Mesendoderm (in vitro differentiated cells): ENCODE measurements at regions not wholly inside any gene's neighbourhood (a gene's known extent, or its start where the extent isn't known, plus 50 kb on each side); places are given as distances from the start of the nearest gene placed in this dataset.

Experiments used
- DNase-seq: peaks from one replicate; pipeline ENCODE4 v3.0.0; 2013
- H2AK5ac ChIP-seq: 2 replicates; pipeline ENCODE4 v1.6.1; 2013; ENCODE audit warnings: low read length, inconsistent platforms
- H2BK120ac ChIP-seq: 2 replicates; pipeline ENCODE4 v1.6.1; 2013; ENCODE audit warnings: low read depth, mild to moderate bottlenecking, low read length, moderate library complexity, mixed read lengths
- H2BK15ac ChIP-seq: replicated peaks from 2 replicates; pipeline ENCODE4 v1.6.1; 2013; ENCODE audit warnings: low read depth, mild to moderate bottlenecking, moderate library complexity
- H2BK5ac ChIP-seq: 2 replicates; pipeline ENCODE4 v1.6.1; 2013; ENCODE audit warnings: low read length, inconsistent platforms
- H3K18ac ChIP-seq: 2 replicates; pipeline ENCODE4 v1.6.1; 2013; ENCODE audit warnings: mild to moderate bottlenecking, low read length, mixed read lengths
- H3K23ac ChIP-seq: one replicate; pipeline ENCODE4 v1.6.1; 2013; ENCODE audit warnings: low read length
- H3K27ac ChIP-seq: 2 replicates; pipeline ENCODE4 v1.5.1; 2013; ENCODE audit warnings: low read depth, mild to moderate bottlenecking, inconsistent platforms, low read length, moderate library complexity
- H3K27me3 ChIP-seq: 2 replicates; pipeline ENCODE4 v1.6.1; 2013; ENCODE audit warnings: low read length, control low read depth, mild to moderate bottlenecking, inconsistent platforms; ENCODE audit not compliant: insufficient read depth, poor library complexity
- H3K36me3 ChIP-seq: 2 replicates; pipeline ENCODE4 v1.6.1; 2013; ENCODE audit warnings: low read length, inconsistent platforms; ENCODE audit not compliant: control insufficient read depth, insufficient read depth
- H3K4ac ChIP-seq: one replicate; pipeline ENCODE4 v1.6.1; 2013; ENCODE audit warnings: low read depth, mild to moderate bottlenecking, low read length, moderate library complexity
- H3K4me1 ChIP-seq: 2 replicates; pipeline ENCODE4 v1.6.1; 2013; ENCODE audit warnings: low read depth, low read length, inconsistent platforms; ENCODE audit not compliant: control insufficient read depth
- H3K4me2 ChIP-seq: 2 replicates; pipeline ENCODE4 v1.6.1; 2013; ENCODE audit warnings: low read length
- H3K4me3 ChIP-seq: 2 replicates; pipeline ENCODE4 v1.5.1; 2013; ENCODE audit warnings: mild to moderate bottlenecking, low read length
- H3K56ac ChIP-seq: one replicate; pipeline ENCODE4 v1.6.1; 2013; ENCODE audit warnings: low read length
- H3K79me1 ChIP-seq: 2 replicates; pipeline ENCODE4 v1.6.1; 2013; ENCODE audit warnings: low read length, inconsistent platforms
- H3K79me2 ChIP-seq: 2 replicates; pipeline ENCODE4 v1.6.1; 2013; ENCODE audit warnings: mild to moderate bottlenecking, low read length; ENCODE audit not compliant: control insufficient read depth, insufficient read depth
- H3K9ac ChIP-seq: 2 replicates; pipeline ENCODE4 v1.6.1; 2013; ENCODE audit warnings: low read length, inconsistent platforms
- H4K5ac ChIP-seq: one replicate; pipeline ENCODE4 v1.6.1; 2013; ENCODE audit warnings: low read length
- H4K8ac ChIP-seq: one replicate; pipeline ENCODE4 v1.6.1; 2013; ENCODE audit warnings: low read depth, mild to moderate bottlenecking, control low read depth, low read length, moderate library complexity
- WGBS: extraction: QIAGEN DNeasy Blood & Tissue Kit; methylation state at CpG from one replicate; pipeline ENCODE4 v1.1.7; 2013; ENCODE audit warnings: low lambda C conversion rate, missing lambda C conversion rate; ENCODE audit not compliant: insufficient coverage; ENCODE audit errors: extremely low coverage; 5-methylcytosine and 5-hydroxymethylcytosine counted together

DNA sequence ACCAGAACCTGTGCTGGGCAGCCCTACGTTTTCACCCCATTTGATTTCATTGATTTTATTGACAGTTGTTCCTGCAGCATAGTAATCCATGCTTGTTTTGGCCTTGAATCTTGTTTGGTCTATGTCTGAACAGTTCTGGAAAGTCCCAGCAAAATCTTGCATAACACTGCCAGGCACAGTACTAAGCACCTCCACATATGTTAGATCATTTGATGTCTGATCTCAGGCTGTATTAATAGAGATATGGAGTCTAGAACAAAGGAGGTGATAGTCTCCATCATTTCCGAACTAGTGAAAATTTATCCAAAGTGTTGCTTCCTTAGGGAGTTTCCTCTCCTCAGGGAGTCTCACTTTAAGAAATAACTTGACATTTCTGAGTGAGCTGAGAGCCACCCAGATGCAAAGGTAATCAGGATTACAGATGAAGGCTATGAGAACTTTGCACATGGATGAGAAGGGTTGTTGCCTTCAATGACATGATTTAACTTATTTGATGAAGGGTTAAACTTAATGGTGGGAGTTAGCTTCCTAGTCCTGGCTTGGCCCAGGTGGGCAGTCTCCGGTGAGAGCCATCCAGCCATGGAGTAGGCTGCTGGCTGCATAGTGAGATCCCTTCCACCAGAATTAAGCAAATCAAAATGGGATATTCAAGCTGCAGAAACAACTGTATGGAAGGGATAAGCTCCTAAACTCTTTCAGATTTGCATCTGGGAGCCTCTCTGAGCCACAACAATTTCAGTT, 173.8 kb upstream of the MVB12B start:
- Histone ChIP-seq H3K79me2 (no peaks in the 10 kb centered on the region), H3K27me3 (no peaks in the 10 kb centered on the region), H2AK5ac (no peak overlapping the region), H3K79me1 (no peaks in the 10 kb centered on the region), H3K36me3 (no peaks in the 10 kb centered on the region), H2BK5ac (no peak overlapping the region), H4K8ac (no peak overlapping the region), H3K9ac (no peak overlapping the region), H4K5ac (no peak overlapping the region), H3K18ac (no peak overlapping the region), H3K4me2 (no peak overlapping the region), H3K27ac (no peak overlapping the region), H3K4ac (no peak overlapping the region), H2BK15ac (no peak overlapping the region), H3K56ac (no peak overlapping the region), H3K4me1 (no peaks in the 10 kb centered on the region), H3K23ac (no peak overlapping the region), H3K4me3 (no peak overlapping the region), H2BK120ac (no peak overlapping the region)
- no CpG with 5 or more reads among the region's 3 CpGs for WGBS
- no peak for DNase-seq

DNA sequence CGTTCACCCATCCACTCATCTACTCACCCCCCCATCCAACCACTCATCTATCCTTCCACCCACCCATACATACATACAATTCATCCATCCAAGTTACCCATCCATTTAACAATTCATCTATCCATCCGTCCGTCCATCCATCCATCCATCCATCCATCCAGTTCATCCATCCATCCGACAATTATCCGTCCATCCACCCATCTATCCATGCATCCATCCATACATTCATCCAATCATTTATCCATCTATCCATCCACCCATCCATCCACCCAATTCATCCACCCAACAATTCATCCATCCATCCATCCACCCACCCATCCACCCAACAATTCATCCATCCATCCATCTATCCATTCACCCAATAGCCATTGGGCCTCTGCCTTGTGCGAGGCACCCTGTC, 173.2 kb upstream of the MVB12B start:
- H3K4me1 ChIP-seq: no peaks in the 10 kb centered on the region
- no peak overlapping the region for H3K23ac ChIP-seq
- H3K4me2 ChIP-seq: no peak overlapping the region

DNA sequence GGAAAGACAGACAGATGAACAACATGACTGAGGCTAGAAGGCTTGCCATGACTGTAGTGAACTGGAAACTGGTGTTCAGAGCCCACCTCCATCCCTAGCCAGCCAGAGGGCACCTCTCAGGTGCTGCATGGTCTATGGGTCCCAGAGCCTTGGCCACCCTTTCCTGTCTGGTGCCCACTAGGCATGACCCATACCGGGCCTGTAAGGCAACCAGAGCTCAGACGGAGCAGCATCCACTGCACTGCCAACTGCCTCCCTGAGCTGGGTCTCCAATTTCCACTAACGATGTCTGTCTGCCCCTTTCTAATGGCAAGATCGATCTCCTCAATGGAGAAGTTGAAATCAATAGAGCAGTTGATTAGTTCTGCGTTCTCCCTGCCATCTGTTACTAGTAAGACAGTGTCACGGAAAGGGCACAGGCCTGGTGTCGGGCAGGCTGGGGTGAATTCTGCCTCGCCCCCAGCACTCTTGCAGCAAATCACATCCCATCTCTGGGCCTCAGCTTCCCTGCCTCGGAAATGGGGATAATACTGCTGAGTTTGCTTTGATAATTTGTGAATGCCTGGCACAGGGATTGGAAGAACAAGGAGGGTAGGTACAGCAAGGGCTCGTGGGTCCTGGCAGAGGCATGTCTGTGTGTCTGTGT, 172.3 kb upstream of the MVB12B start:
- H2BK5ac ChIP-seq: no peak overlapping the region
- H4K5ac ChIP-seq: no peak overlapping the region
- no peak for DNase-seq
- no peak overlapping the region for H2BK120ac ChIP-seq
- no peaks in the 10 kb centered on the region for H3K79me2 ChIP-seq
- no peak overlapping the region for H2AK5ac ChIP-seq
- no peak overlapping the region for H3K23ac ChIP-seq
- no peak overlapping the region for H4K8ac ChIP-seq
- no peak overlapping the region for H2BK15ac ChIP-seq
- H3K4me1 ChIP-seq: no peaks in the 10 kb centered on the region
- no peak overlapping the region for H3K18ac ChIP-seq
- no peak overlapping the region for H3K4me2 ChIP-seq
- H3K56ac ChIP-seq: no peak overlapping the region
- H3K9ac ChIP-seq: no peak overlapping the region
- no peaks in the 10 kb centered on the region for H3K36me3 ChIP-seq
- H3K79me1 ChIP-seq: no peaks in the 10 kb centered on the region
- H3K4ac ChIP-seq: no peak overlapping the region
- WGBS: no CpG with 5 or more reads among the region's 10 CpGs
- H3K27ac ChIP-seq: no peak overlapping the region
- no peak overlapping the region for H3K4me3 ChIP-seq
- no peaks in the 10 kb centered on the region for H3K27me3 ChIP-seq

More for the DNA sequence above, 173.2 kb upstream of the MVB12B start:
- Histone ChIP-seq H4K8ac (no peak overlapping the region), H4K5ac (no peak overlapping the region), H3K27ac (no peak overlapping the region), H3K79me1 (no peaks in the 10 kb centered on the region), H3K36me3 (no peaks in the 10 kb centered on the region), H2BK15ac (no peak overlapping the region), H2BK5ac (no peak overlapping the region), H3K79me2 (no peaks in the 10 kb centered on the region), H2AK5ac (no peak overlapping the region), H3K4ac (no peak overlapping the region), H3K9ac (no peak overlapping the region), H3K4me3 (no peak overlapping the region), H2BK120ac (no peak overlapping the region), H3K18ac (no peak overlapping the region), H3K27me3 (no peaks in the 10 kb centered on the region), H3K56ac (no peak overlapping the region)
- no peak for DNase-seq
- 100% methylated on average over 2 of the region's 6 CpGs for WGBS

DNA sequence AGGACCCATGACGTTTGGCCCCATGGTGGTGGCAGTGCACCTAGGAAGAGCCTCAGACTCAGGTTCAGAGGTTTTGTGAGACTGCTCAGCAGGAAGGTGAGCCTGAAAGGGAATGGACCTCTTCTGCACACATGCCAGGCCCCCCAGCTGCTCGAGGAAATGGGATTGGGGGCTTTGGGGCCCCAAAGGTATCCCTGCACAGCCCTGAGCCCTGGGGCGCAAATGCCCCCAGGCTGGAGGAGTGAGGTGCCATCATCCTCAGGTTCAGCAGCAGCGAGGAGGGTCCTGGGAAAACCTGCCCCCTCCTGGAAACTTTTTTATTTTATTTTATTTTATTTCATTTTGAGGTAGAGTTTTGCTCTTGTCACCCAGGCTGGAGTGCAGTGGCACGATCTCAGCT, 171.8 kb upstream of the MVB12B start:
- H2BK120ac ChIP-seq: no peak overlapping the region
- H4K5ac ChIP-seq: no peak overlapping the region
- no peaks in the 10 kb centered on the region for H3K79me1 ChIP-seq
- DNase-seq: no peak
- no peak overlapping the region for H2AK5ac ChIP-seq
- H3K56ac ChIP-seq: no peak overlapping the region
- no peaks in the 10 kb centered on the region for H3K79me2 ChIP-seq
- H3K27me3 ChIP-seq: no peaks in the 10 kb centered on the region
- H2BK5ac ChIP-seq: no peak overlapping the region
- no peaks in the 10 kb centered on the region for H3K36me3 ChIP-seq
- H3K4ac ChIP-seq: no peak overlapping the region
- no peaks in the 10 kb centered on the region for H3K4me1 ChIP-seq
- H4K8ac ChIP-seq: no peak overlapping the region
- WGBS: no CpG with 5 or more reads among the region's 5 CpGs
- no peak overlapping the region for H3K4me2 ChIP-seq
- H3K27ac ChIP-seq: no peak overlapping the region
- no peak overlapping the region for H3K23ac ChIP-seq
- no peak overlapping the region for H3K18ac ChIP-seq
- H2BK15ac ChIP-seq: no peak overlapping the region
- no peak overlapping the region for H3K9ac ChIP-seq
- no peak overlapping the region for H3K4me3 ChIP-seq

DNA sequence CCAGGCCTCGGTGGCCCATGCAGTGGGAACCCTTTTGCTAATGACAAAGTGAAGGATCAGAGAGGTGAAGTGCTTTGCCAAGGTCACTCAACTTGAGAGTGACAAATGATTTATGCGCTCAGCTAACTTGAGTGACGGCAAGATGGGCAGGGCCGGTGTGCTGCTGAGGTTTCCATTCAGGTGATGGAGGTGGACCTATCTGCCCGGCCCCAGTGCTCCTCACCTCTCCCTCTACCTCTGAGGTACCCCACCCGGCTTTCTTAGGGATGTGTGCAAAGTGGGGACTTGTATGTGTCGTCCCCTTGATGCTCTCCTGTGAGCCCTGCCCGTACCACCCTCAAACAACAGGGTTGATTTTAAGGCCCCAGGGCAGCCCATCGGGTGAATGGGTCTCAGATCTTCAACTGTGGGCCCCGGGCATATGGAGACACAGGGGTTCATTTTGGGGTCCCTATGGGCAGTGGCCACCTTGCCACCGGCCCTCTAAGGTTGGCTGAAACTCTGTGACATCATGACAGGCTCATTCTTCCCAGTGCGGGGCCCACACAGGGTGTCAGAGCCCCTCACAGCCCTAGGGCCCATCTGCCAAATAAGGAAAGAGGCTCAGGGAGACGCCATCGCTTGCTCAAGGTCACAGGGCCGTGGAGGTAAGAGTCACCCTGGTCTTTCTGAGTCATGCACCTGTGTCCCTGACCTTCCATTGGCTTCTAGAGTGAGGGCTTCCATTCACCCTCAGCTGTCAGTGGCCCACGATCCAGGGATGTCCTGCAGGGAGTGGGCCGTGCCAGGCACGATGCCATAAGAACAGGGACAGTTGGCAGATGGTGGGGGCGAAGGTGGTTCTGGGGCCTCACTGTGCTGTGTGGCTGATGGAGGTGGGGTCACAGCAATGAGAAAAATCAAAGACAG, 170.6 kb upstream of the MVB12B start:
- Histone ChIP-seq H2BK15ac (no peak overlapping the region), H4K8ac (no peak overlapping the region), H2BK5ac (no peak overlapping the region), H3K36me3 (no peaks in the 10 kb centered on the region), H3K79me1 (no peaks in the 10 kb centered on the region), H3K27me3 (no peaks in the 10 kb centered on the region), H3K4me1 (no peaks in the 10 kb centered on the region), H3K27ac (no peak overlapping the region), H4K5ac (no peak overlapping the region), H2AK5ac (no peak overlapping the region), H3K4me3 (no peak overlapping the region), H2BK120ac (no peak overlapping the region), H3K4me2 (no peak overlapping the region), H3K79me2 (no peaks in the 10 kb centered on the region), H3K4ac (no peak overlapping the region), H3K56ac (no peak overlapping the region), H3K18ac (no peak overlapping the region), H3K23ac (peak overlapping the region; percentile 53), H3K9ac (no peak overlapping the region)
- DNase-seq: no peak
- WGBS: no CpG with 5 or more reads among the region's 19 CpGs
